GM18870 (cell line): ENCODE measurements at regions not wholly inside any gene's neighbourhood (a gene's known extent, or its start where the extent isn't known, plus 50 kb on each side); places are given as distances from the start of the nearest gene placed in this dataset.
"Not testable (repeated sequence)": the region's sequence is repeated elsewhere in the genome, so short reads cannot be mapped to it uniquely, and the experiment has no call there.

Experiments
- ATAC-seq: cut with Tn5 transposase; IDR thresholded peaks from one replicate; pipeline ENCODE4 v1.9.1; 2021; ENCODE audit warnings: moderate library complexity; ENCODE audit not compliant: unreplicated experiment

GRCh38 chr12:65721541-65722190 lies 102.6 kb upstream of the HMGA2 start:
- ATAC-seq, result no peak

GRCh38 chr12:65725376-65725775 lies 98.9 kb upstream of the HMGA2 start:
- no peak for ATAC-seq

GRCh38 chr12:65728455-65728847 lies 95.8 kb upstream of the HMGA2 start:
- no peak for ATAC-seq

GRCh38 chr12:65728848-65729793 lies 95.2 kb upstream of the HMGA2 start:
- ATAC-seq, result no peak

GRCh38 chr12:65731771-65732170 lies 92.5 kb upstream of the HMGA2 start:
- no peak for ATAC-seq

- ATAC-seq, result not testable (repeated sequence)
Measured at GRCh38 chr12:65733643-65734042, 90.6 kb upstream of the HMGA2 start.

- ATAC-seq, result no peak
Measured at GRCh38 chr12:65734226-65734625, 90.1 kb upstream of the HMGA2 start.

- ATAC-seq, result no peak
Measured at GRCh38 chr12:65739606-65740005, 84.7 kb upstream of the HMGA2 start.

GRCh38 chr12:65740506-65740872 lies 83.8 kb upstream of the HMGA2 start:
- no peak for ATAC-seq

- no peak for ATAC-seq
Measured at GRCh38 chr12:65740873-65741600, 83.2 kb upstream of the HMGA2 start.

GRCh38 chr12:65741656-65742017 lies 82.6 kb upstream of the HMGA2 start:
- ATAC-seq, result no peak

- no peak for ATAC-seq
Measured at GRCh38 chr12:65742018-65743010, 82.0 kb upstream of the HMGA2 start.

GRCh38 chr12:65744236-65744840 lies 79.9 kb upstream of the HMGA2 start:
- ATAC-seq, result not testable (repeated sequence)

GRCh38 chr12:65747338-65747737 lies 76.9 kb upstream of the HMGA2 start:
- ATAC-seq, result no peak

- ATAC-seq, result no peak
Measured at GRCh38 chr12:65748332-65748731, 76.0 kb upstream of the HMGA2 start.

GRCh38 chr12:65754290-65754689 lies 70.0 kb upstream of the HMGA2 start:
- no peak for ATAC-seq

GRCh38 chr12:65754744-65755595 lies 69.3 kb upstream of the HMGA2 start:
- no peak for ATAC-seq

- no peak for ATAC-seq
Measured at GRCh38 chr12:65755596-65755978, 68.7 kb upstream of the HMGA2 start.

- no peak for ATAC-seq
Measured at GRCh38 chr12:65756267-65756666, 68.0 kb upstream of the HMGA2 start.
